PC-9 (cell line): ENCODE measurements at regions not wholly inside any gene's neighbourhood (a gene's known extent, or its start where the extent isn't known, plus 50 kb on each side); places are given as distances from the start of the nearest gene placed in this dataset.
"Not testable (repeated sequence)": the region's sequence is repeated elsewhere in the genome, so short reads cannot be mapped to it uniquely, and the experiment has no call there.

Experiments
- BruUV-seq: library from RNA; stranded (reverse); fragments of 400-500 nt; replicated peaks from 2 replicates; lab custom pipeline; 2021; lab: Mats Ljungman, UMichigan
- CTCF ChIA-PET: fragments of 300-600 bp; sonication (Branson Sonifier 250); formaldehyde crosslinking; loops from one replicate; lab custom pipeline; 2022; ENCODE audit warnings: antibody characterized with exemption; lab: Charles Lee
- POLR2A ChIA-PET: fragments of 300-600 bp; sonication (Branson Sonifier 250); formaldehyde crosslinking; loops from one replicate; lab custom pipeline; 2022; ENCODE audit warnings: antibody characterized with exemption; ENCODE audit not compliant: unreplicated experiment; lab: Charles Lee
- DNase-seq, 2 experiments: peaks; one replicate each; pipeline versions ENCODE4 v3.0.0 to v3.0.0-alpha.2; 2015 to 2022; ENCODE audit warnings: mixed read lengths in 1 of 2
- H2AFZ ChIP-seq: fragments of 200-600 bp; sonication (generic); 2 replicates; pipeline ENCODE4 v1.8.1; 2017; ENCODE audit warnings: antibody characterized with exemption
- H3F3A ChIP-seq: fragments of 200-600 bp; sonication (generic); 2 replicates; pipeline ENCODE4 v1.8.1; 2017; ENCODE audit warnings: antibody characterized with exemption, mild to moderate bottlenecking, low read depth; ENCODE audit not compliant: insufficient read depth
- H3K27ac ChIP-seq: fragments of 200-600 bp; sonication (generic); 2 replicates; pipeline ENCODE4 v1.6.1; 2016; ENCODE audit warnings: mixed run types
- H3K27me3 ChIP-seq: fragments of 200-600 bp; sonication (generic); 2 replicates; pipeline ENCODE4 v1.6.1; 2016; ENCODE audit warnings: low read depth, mixed run types; ENCODE audit not compliant: insufficient read depth
- H3K36me3 ChIP-seq: fragments of 200-600 bp; sonication (generic); 2 replicates; pipeline ENCODE4 v1.6.1; 2016; ENCODE audit warnings: low read depth, mixed run types
- H3K4me1 ChIP-seq: fragments of 200-600 bp; sonication (generic); replicated peaks from 2 replicates; pipeline ENCODE4 v1.6.1; 2016; ENCODE audit warnings: mixed run types; ENCODE audit not compliant: insufficient read depth
- H3K4me2 ChIP-seq: fragments of 200-600 bp; sonication (generic); 2 replicates; pipeline ENCODE4 v1.6.1; 2017; ENCODE audit warnings: mixed run types
- H3K4me3 ChIP-seq: fragments of 200-600 bp; sonication (generic); 2 replicates; pipeline ENCODE4 v1.6.1; 2016; ENCODE audit warnings: mixed run types
- H3K79me2 ChIP-seq: fragments of 200-600 bp; sonication (generic); 2 replicates; pipeline ENCODE4 v1.6.1; 2017; ENCODE audit warnings: low read depth, mixed run types
- H3K9me2 ChIP-seq: fragments of 200-600 bp; sonication (generic); 2 replicates; pipeline ENCODE4 v1.8.1; 2017; ENCODE audit warnings: mild to moderate bottlenecking; ENCODE audit not compliant: insufficient read depth
- H3K9me3 ChIP-seq: fragments of 200-600 bp; sonication (generic); 2 replicates; pipeline ENCODE4 v1.8.1; 2016; ENCODE audit warnings: low read depth; ENCODE audit not compliant: insufficient read depth
- H4K20me1 ChIP-seq: fragments of 200-600 bp; sonication (generic); 2 replicates; pipeline ENCODE4 v1.8.1; 2017; ENCODE audit not compliant: insufficient read depth
- EZH2 ChIP-seq: fragments of 200-600 bp; sonication (generic); IDR thresholded peaks from 2 replicates; pipeline ENCODE4 v1.8.0; 2017; ENCODE audit warnings: antibody characterized with exemption, low read depth
- intact Hi-C: fragments of 100-400 bp; cut with micrococcal nuclease; formaldehyde crosslinking; loops from one replicate; pipeline ENCODE4 v1.10.0; 2022; ENCODE audit not compliant: unreplicated experiment
- TF ChIP-seq, protein P1 (sequence below): fragments of 200-600 bp; sonication (generic); conservative IDR thresholded peaks from 2 replicates; pipeline ENCODE4 v1.6.1; 2017; ENCODE audit warnings: mixed run types, antibody characterized with exemption, mild to moderate bottlenecking, moderate library complexity

- H3K9me3 ChIP-seq, H3F3A ChIP-seq, H3K27ac ChIP-seq, POLR2A ChIA-PET, H3K4me3 ChIP-seq, DNase-seq, CTCF ChIA-PET, H3K27me3 ChIP-seq, H3K36me3 ChIP-seq, H3K9me2 ChIP-seq, intact Hi-C loops, H4K20me1 ChIP-seq, BruUV-seq, H3K79me2 ChIP-seq, H2AFZ ChIP-seq, H3K4me2 ChIP-seq, H3K4me1 ChIP-seq: not testable (repeated sequence)
Measured at GRCh38 chr10:15921423-15921945, 61.2 kb upstream of the MINDY3 start.

DNA sequence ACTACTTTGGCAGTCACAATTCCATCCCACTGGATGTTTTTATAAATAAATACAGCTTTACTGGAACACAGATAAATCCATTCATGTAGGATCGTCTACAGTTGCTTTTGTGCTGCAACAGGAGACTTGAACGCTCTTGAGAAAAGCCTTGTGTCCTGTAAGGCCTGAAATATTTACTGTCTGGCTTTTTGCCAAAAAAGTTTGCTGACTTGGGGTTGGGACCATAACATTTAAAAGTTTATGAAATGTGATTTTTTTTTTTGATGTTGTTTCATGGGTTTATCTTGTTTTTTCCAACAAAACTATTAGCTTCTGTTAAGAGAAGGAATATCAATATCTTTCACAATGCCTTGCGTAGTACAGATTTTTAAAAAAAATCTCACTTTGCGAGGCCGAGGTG lies 71.1 kb upstream of the MINDY3 start:
- Histone ChIP-seq H3K79me2 (no peaks in the 10 kb centered on the region), H4K20me1 (no peaks in the 10 kb centered on the region), H3F3A (no peaks in the 10 kb centered on the region), H3K4me2 (no peak overlapping the region), H3K27ac (no peak overlapping the region), H3K9me2 (no peaks in the 10 kb centered on the region), H3K4me1 (no peaks in the 10 kb centered on the region), H3K4me3 (no peak overlapping the region), H3K9me3 (no peaks in the 10 kb centered on the region), H3K36me3 (no peaks in the 10 kb centered on the region), H3K27me3 (no peaks in the 10 kb centered on the region; the same call in 1 of the 2 replicates), H2AFZ (no peak overlapping the region)
- ChIA-PET POLR2A (no interaction called here), CTCF (no interaction called here)
- no TSS peak for BruUV-seq
- intact Hi-C loops = no loop called here
- DNase-seq = no peak
- TF ChIP-seq, protein P1, sequence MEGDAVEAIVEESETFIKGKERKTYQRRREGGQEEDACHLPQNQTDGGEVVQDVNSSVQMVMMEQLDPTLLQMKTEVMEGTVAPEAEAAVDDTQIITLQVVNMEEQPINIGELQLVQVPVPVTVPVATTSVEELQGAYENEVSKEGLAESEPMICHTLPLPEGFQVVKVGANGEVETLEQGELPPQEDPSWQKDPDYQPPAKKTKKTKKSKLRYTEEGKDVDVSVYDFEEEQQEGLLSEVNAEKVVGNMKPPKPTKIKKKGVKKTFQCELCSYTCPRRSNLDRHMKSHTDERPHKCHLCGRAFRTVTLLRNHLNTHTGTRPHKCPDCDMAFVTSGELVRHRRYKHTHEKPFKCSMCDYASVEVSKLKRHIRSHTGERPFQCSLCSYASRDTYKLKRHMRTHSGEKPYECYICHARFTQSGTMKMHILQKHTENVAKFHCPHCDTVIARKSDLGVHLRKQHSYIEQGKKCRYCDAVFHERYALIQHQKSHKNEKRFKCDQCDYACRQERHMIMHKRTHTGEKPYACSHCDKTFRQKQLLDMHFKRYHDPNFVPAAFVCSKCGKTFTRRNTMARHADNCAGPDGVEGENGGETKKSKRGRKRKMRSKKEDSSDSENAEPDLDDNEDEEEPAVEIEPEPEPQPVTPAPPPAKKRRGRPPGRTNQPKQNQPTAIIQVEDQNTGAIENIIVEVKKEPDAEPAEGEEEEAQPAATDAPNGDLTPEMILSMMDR = no peak
- no peak for TF ChIP-seq EZH2

GRCh38 chr10:15939543-15939942 lies 79.2 kb upstream of the MINDY3 start:
- H3F3A ChIP-seq, POLR2A ChIA-PET, H3K36me3 ChIP-seq, H3K9me3 ChIP-seq, H3K27me3 ChIP-seq, CTCF ChIA-PET, H4K20me1 ChIP-seq, H3K27ac ChIP-seq, BruUV-seq, H3K4me1 ChIP-seq, DNase-seq, H3K9me2 ChIP-seq, H3K79me2 ChIP-seq, H3K4me3 ChIP-seq, intact Hi-C loops, H2AFZ ChIP-seq, H3K4me2 ChIP-seq: not testable (repeated sequence)

DNA sequence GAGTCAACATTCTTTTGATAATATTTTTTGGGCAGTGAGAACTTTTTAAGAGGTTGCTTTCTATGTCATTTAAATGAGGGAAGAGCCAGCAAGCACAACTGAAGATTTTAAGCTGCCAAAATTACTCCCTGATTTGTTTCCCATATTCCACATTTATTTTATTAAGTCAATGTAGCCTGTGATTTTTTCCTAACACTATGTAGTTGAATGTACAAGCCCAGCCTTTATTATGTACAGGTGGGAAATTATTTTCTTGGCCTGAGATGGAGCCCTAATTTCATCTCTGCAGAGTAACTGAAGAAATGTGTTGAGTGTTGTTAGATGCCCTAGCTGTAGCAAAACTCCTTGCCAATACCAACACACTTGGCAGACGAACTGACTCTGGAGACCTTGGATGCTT lies 83.1 kb upstream of the MINDY3 start:
- no peaks in the 10 kb centered on the region for H3K79me2 ChIP-seq
- no peak for DNase-seq
- no peaks in the 10 kb centered on the region for H3K4me1 ChIP-seq
- no peak overlapping the region for H3K4me3 ChIP-seq
- intact Hi-C loops = no loop called here
- no peaks in the 10 kb centered on the region for H3K9me3 ChIP-seq
- H4K20me1 ChIP-seq = no peaks in the 10 kb centered on the region
- no peaks in the 10 kb centered on the region for H3K36me3 ChIP-seq
- no peak overlapping the region for H2AFZ ChIP-seq
- TF ChIP-seq EZH2 = no peak
- TF ChIP-seq, protein P1 = no peak
- POLR2A ChIA-PET = no interaction called here
- H3K9me2 ChIP-seq = no peaks in the 10 kb centered on the region
- no TSS peak for BruUV-seq
- no peak overlapping the region for H3K27ac ChIP-seq
- H3K4me2 ChIP-seq = no peak overlapping the region
- peaks cover 5% of the 10 kb centered on the region; the same call in 1 of the 2 replicates for H3K27me3 ChIP-seq
- CTCF ChIA-PET = no interaction called here
- no peaks in the 10 kb centered on the region for H3F3A ChIP-seq
